SK-N-SH (cell line): ENCODE measurements at regions not wholly inside any gene's neighbourhood (a gene's known extent, or its start where the extent isn't known, plus 50 kb on each side); places are given as distances from the start of the nearest gene placed in this dataset.
"Not testable (repeated sequence)": the region's sequence is repeated elsewhere in the genome, so short reads cannot be mapped to it uniquely, and the experiment has no call there.

Experiments used
- CTCF ChIA-PET: fragments of 300-600, 350-600 bp; formaldehyde crosslinking; extraction: SDS; loops from one replicate; lab custom pipeline; 2021; lab: Yijun Ruan, JAX
- POLR2A ChIA-PET: fragments of 350-600 bp; sonication (Branson Sonifier 250); formaldehyde crosslinking; extraction: SDS; loops from one replicate; lab custom pipeline; 2020; ENCODE audit warnings: antibody characterized with exemption, inconsistent platforms; lab: Yijun Ruan, JAX
- DNase-seq: peaks from one replicate; pipeline ENCODE4 v3.0.0; 2012
- H2AFZ ChIP-seq: fragments of 200-600 bp; sonication (generic); 2 replicates; pipeline ENCODE4 v1.8.1; 2016; ENCODE audit warnings: antibody characterized with exemption, mild to moderate bottlenecking, low read depth
- H3F3A ChIP-seq: fragments of 200-600 bp; sonication (generic); replicated peaks from 2 replicates; pipeline ENCODE3; 2016; ENCODE audit warnings: antibody characterized with exemption, mild to moderate bottlenecking; ENCODE audit not compliant: insufficient read depth
- H3K27ac ChIP-seq, 2 experiments: fragments of 200-500 bp in 1 of 2; fragments of 200-600 bp in 1 of 2; sonication (Bioruptor generic) in 1 of 2; sonication (generic), shearing (Covaris generic) in 1 of 2; 2 replicates each; pipeline versions ENCODE4 v1.5.1 to v1.6.1; 2014 to 2016; ENCODE audit warnings: low read depth in 2 of 2, inconsistent platforms in 1 of 2, low read length in 1 of 2, mild to moderate bottlenecking in 1 of 2, mixed read lengths in 1 of 2
- H3K27me3 ChIP-seq: fragments of 200-600 bp; sonication (generic), shearing (Covaris generic); 2 replicates; pipeline ENCODE4 v1.6.1; 2016; ENCODE audit warnings: mixed run types; ENCODE audit not compliant: insufficient read depth
- H3K36me3 ChIP-seq, 2 experiments: fragments of 200-500 bp in 1 of 2; fragments of 200-600 bp in 1 of 2; sonication (Bioruptor generic) in 1 of 2; sonication (generic) in 1 of 2; replicated peaks in 1 of 2; 2 replicates each; pipeline versions ENCODE3 to v1.5.1; 2014 to 2016; ENCODE audit warnings: low read length in 1 of 2, mild to moderate bottlenecking in 1 of 2; ENCODE audit not compliant: insufficient read depth in 2 of 2, control insufficient read depth in 1 of 2
- H3K4me1 ChIP-seq, 2 experiments: fragments of 200-500 bp in 1 of 2; fragments of 200-600 bp in 1 of 2; sonication (Bioruptor generic) in 1 of 2; sonication (generic), shearing (Covaris generic) in 1 of 2; 2 replicates each; pipeline versions ENCODE4 v1.5.1 to v1.6.1; 2014 to 2016; ENCODE audit warnings: low read depth in 1 of 2, low read length in 1 of 2, mixed run types in 1 of 2; ENCODE audit not compliant: insufficient read depth in 2 of 2, control insufficient read depth in 1 of 2
- H3K4me2 ChIP-seq: fragments of 200-600 bp; sonication (generic), shearing (Covaris generic); 2 replicates; pipeline ENCODE4 v1.6.1; 2017; ENCODE audit warnings: mixed run types
- H3K4me3 ChIP-seq, 2 experiments: fragments of 200-500 bp in 1 of 2; fragments of 200-600 bp in 1 of 2; sonication (Bioruptor generic) in 1 of 2; sonication (generic), shearing (Covaris generic) in 1 of 2; 2 replicates each; pipeline versions ENCODE4 v1.5.1 to v1.8.1; 2014 to 2016; ENCODE audit warnings: low read depth in 2 of 2, inconsistent platforms in 1 of 2, low read length in 1 of 2, mild to moderate bottlenecking in 1 of 2, mixed read lengths in 1 of 2, moderate library complexity in 1 of 2
- H3K79me2 ChIP-seq: fragments of 200-600 bp; sonication (generic); 2 replicates; pipeline ENCODE4 v1.8.1; 2017; ENCODE audit warnings: mild to moderate bottlenecking; ENCODE audit not compliant: insufficient read depth
- H3K9ac ChIP-seq: fragments of 200-600 bp; sonication (generic); 2 replicates; pipeline ENCODE4 v1.6.1; 2017; ENCODE audit warnings: mixed run types
- H3K9me2 ChIP-seq: fragments of 200-600 bp; sonication (generic); 2 replicates; pipeline ENCODE4 v1.6.1; 2017; ENCODE audit warnings: mixed run types
- H3K9me3 ChIP-seq: fragments of 200-600 bp; sonication (generic); 2 replicates; pipeline ENCODE4 v1.6.1; 2017; ENCODE audit warnings: mixed run types, mild to moderate bottlenecking, moderate library complexity
- H4K20me1 ChIP-seq: fragments of 200-600 bp; sonication (generic); 2 replicates; pipeline ENCODE4 v1.6.1; 2017; ENCODE audit warnings: mild to moderate bottlenecking, mixed run types; ENCODE audit not compliant: insufficient read depth
- FOXJ3 ChIP-seq: sonication (generic); formaldehyde crosslinking; IDR thresholded peaks from 2 replicates; pipeline ENCODE4 v1.5.1; 2020; ENCODE audit warnings: mild to moderate bottlenecking, missing genetic modification reagents
- FOXM1 ChIP-seq: IDR thresholded peaks from 2 replicates; pipeline ENCODE4 v1.4.0; 2012; ENCODE audit warnings: low read depth, mild to moderate bottlenecking
- MEF2A ChIP-seq: IDR thresholded peaks from 2 replicates; pipeline ENCODE4 v1.4.0; 2012; ENCODE audit warnings: low read depth, borderline replicate concordance
- MXI1 ChIP-seq: IDR thresholded peaks from 2 replicates; pipeline ENCODE4 v1.6.1; 2012; ENCODE audit warnings: mild to moderate bottlenecking, low read depth, low read length, improper control_type of control experiment
- PBX3 ChIP-seq: IDR thresholded peaks from 2 replicates; pipeline ENCODE4; 2012
- RFX5 ChIP-seq: IDR thresholded peaks from 2 replicates; pipeline ENCODE4 v1.6.1; 2012; ENCODE audit warnings: mild to moderate bottlenecking, improper control_type of control experiment, low read length
- TAF1 ChIP-seq: IDR thresholded peaks from 2 replicates; pipeline ENCODE4 v1.6.1; 2012; ENCODE audit warnings: low read depth, mild to moderate bottlenecking, low read length, moderate library complexity, borderline replicate concordance
- TEAD4 ChIP-seq: IDR thresholded peaks from 2 replicates; pipeline ENCODE4 v1.4.0; 2012; ENCODE audit warnings: mild to moderate bottlenecking, borderline replicate concordance; ENCODE audit not compliant: insufficient read depth
- USF1 ChIP-seq: IDR thresholded peaks from 2 replicates; pipeline ENCODE4 v1.4.0; 2012; ENCODE audit warnings: low read depth, borderline replicate concordance
- WGBS: methylation state at CpG from one replicate; pipeline ENCODE4 v1.1.6; 2017; ENCODE audit warnings: low lambda C conversion rate; 5-methylcytosine and 5-hydroxymethylcytosine counted together

GRCh38 chr5:62762503-62762902 is 183.9 kb downstream of the LRRC70 start:
- Histone ChIP-seq H3K27ac (no peak overlapping the region), H3K4me1 (no peaks in the 10 kb centered on the region)
- TF ChIP-seq FOXM1 (no peak), PBX3 (no peak), MEF2A (no peak), FOXJ3 (no peak), TEAD4 (no peak), TAF1 (no peak), RFX5 (no peak), USF1 (no peak), MXI1 (no peak)
- TF ChIP-seq, all 33 proteins: peak for 0
- H3K27me3 ChIP-seq = no peaks in the 10 kb centered on the region
- no peak overlapping the region for H3K9ac ChIP-seq
- no peaks in the 10 kb centered on the region for H3K9me2 ChIP-seq
- H2AFZ ChIP-seq = no peak overlapping the region
- no peak overlapping the region for H3K4me2 ChIP-seq
- H4K20me1 ChIP-seq = no peaks in the 10 kb centered on the region
- H3K4me3 ChIP-seq = no peak overlapping the region
- DNase-seq = no peak
- no peaks in the 10 kb centered on the region for H3K36me3 ChIP-seq
- CTCF ChIA-PET = no interaction called here
- no peaks in the 10 kb centered on the region for H3K9me3 ChIP-seq
- no peaks in the 10 kb centered on the region for H3K79me2 ChIP-seq
- WGBS = 0% methylated on average over 2 of the region's 2 CpGs
- H3F3A ChIP-seq = no peaks in the 10 kb centered on the region
- POLR2A ChIA-PET = no interaction called here

- CTCF ChIA-PET, H3K9ac ChIP-seq, H3F3A ChIP-seq, H3K27ac ChIP-seq, H3K79me2 ChIP-seq, H3K9me2 ChIP-seq, POLR2A ChIA-PET, H2AFZ ChIP-seq, DNase-seq, H4K20me1 ChIP-seq, H3K4me1 ChIP-seq, H3K4me2 ChIP-seq, H3K9me3 ChIP-seq, H3K36me3 ChIP-seq, H3K27me3 ChIP-seq, H3K4me3 ChIP-seq: not testable (repeated sequence)
- WGBS = 63% methylated on average over 4 of the region's 4 CpGs
These were observed 179.1 kb downstream of the LRRC70 start for GRCh38 chr5:62757686-62758085.

- H2AFZ ChIP-seq, H3K4me2 ChIP-seq, H3K9ac ChIP-seq, H3K79me2 ChIP-seq, H3F3A ChIP-seq, POLR2A ChIA-PET, H3K4me3 ChIP-seq, H3K9me2 ChIP-seq, H3K4me1 ChIP-seq, CTCF ChIA-PET, H3K27me3 ChIP-seq, H3K27ac ChIP-seq, DNase-seq, H3K9me3 ChIP-seq, H4K20me1 ChIP-seq, H3K36me3 ChIP-seq: not testable (repeated sequence)
- 16% methylated on average over 4 of the region's 4 CpGs for WGBS
These were observed 174.4 kb downstream of the LRRC70 start for GRCh38 chr5:62752998-62753367.

- H3K27ac ChIP-seq, POLR2A ChIA-PET, H4K20me1 ChIP-seq, DNase-seq, H3K27me3 ChIP-seq, H3K4me1 ChIP-seq, H3F3A ChIP-seq, H3K79me2 ChIP-seq, H3K36me3 ChIP-seq, H3K9me3 ChIP-seq, H3K9me2 ChIP-seq, H3K4me2 ChIP-seq, H2AFZ ChIP-seq, H3K9ac ChIP-seq: not testable (repeated sequence)
- H3K4me3 ChIP-seq = peak overlapping the region in 1 of 2 experiments; percentile 17; a peak in 1 of 4 replicates
- WGBS = 11% methylated on average over 12 of the region's 17 CpGs
- CTCF ChIA-PET = interaction anchor here (0.5 kb wide), 1 partner anchor 292 kb away, joined by 4 read pairs; no protein-coding TSS in a partner anchor
These were observed 173.7 kb downstream of the LRRC70 start for GRCh38 chr5:62752056-62752997.
